GM12873 (cell line): ENCODE measurements at regions not wholly inside any gene's neighbourhood (a gene's known extent, or its start where the extent isn't known, plus 50 kb on each side); places are given as distances from the start of the nearest gene placed in this dataset.

Source experiments
- CTCF ChIP-seq: IDR thresholded peaks from 2 replicates; pipeline ENCODE4 v1.5.1; 2012; ENCODE audit warnings: low read depth, mild to moderate bottlenecking, moderate library complexity, low read length, control low read depth; ENCODE audit not compliant: insufficient read depth; ENCODE audit errors: missing control alignments

- TF ChIP-seq CTCF, result no peak
Measured at GRCh38 chr13:87444135-87444534, 227.0 kb upstream of the SLITRK5 start.

GRCh38 chr13:87452281-87452680, 218.9 kb upstream of the SLITRK5 start:
- TF ChIP-seq CTCF, result no peak

- TF ChIP-seq CTCF, result no peak
Measured at GRCh38 chr13:87453244-87453643, 217.9 kb upstream of the SLITRK5 start.

- TF ChIP-seq CTCF, result no peak
Measured at GRCh38 chr13:87459419-87459818, 211.8 kb upstream of the SLITRK5 start.

- no peak for TF ChIP-seq CTCF
Measured at GRCh38 chr13:87497426-87497825, 173.7 kb upstream of the SLITRK5 start.

GRCh38 chr13:87498681-87499080, 172.5 kb upstream of the SLITRK5 start:
- TF ChIP-seq CTCF, result no peak

- no peak for TF ChIP-seq CTCF
Measured at GRCh38 chr13:87524775-87525174, 146.4 kb upstream of the SLITRK5 start.
